GM21526 (cell line): ENCODE measurements at regions not wholly inside any gene's neighbourhood (a gene's known extent, or its start where the extent isn't known, plus 50 kb on each side); places are given as distances from the start of the nearest gene placed in this dataset.
"Not testable (repeated sequence)": the region's sequence is repeated elsewhere in the genome, so short reads cannot be mapped to it uniquely, and the experiment has no call there.

Experiments
- ATAC-seq: cut with Tn5 transposase; IDR thresholded peaks from one replicate; pipeline ENCODE4 v1.9.1; 2021; ENCODE audit warnings: moderate library complexity; ENCODE audit not compliant: unreplicated experiment, low FRiP score

DNA sequence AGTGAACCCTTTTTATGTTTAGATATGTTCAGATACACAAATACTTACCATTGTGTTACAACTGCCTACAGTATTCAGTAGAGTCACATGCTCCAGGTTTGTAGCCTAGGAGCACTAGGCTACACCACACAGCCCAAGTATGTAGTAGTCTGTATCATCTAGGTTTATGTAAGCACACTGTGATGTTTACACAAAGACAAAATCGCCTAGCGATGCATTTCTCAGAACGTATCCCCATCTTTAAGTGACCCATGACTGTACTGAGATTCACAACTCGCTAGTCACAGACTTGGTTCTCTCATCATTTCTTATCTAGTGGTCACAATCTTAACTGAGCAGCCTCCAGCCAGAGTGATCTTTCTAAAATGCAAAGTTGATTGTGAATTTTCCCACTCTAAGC lies 119.2 kb downstream of the RASSF10 start:
- no peak for ATAC-seq

DNA sequence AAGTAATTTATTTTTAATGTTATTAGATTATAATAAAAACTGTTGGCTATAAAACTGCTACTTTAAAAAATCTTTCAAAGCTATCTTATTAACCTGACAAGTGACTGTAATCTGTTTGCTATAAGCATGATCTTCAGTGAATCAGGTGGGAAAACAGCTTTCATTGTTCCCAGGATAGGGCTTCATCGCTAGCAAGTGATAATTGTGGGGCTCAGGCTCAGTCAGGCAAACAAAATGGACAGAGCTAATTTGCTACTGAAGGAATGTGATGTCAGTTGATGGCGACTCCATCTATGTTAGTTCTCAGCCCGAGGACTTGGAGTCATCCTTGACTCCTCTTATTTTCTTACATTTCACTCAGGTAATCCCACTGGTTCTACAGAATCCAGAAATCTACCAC lies 125.0 kb downstream of the RASSF10 start:
- no peak for ATAC-seq

DNA sequence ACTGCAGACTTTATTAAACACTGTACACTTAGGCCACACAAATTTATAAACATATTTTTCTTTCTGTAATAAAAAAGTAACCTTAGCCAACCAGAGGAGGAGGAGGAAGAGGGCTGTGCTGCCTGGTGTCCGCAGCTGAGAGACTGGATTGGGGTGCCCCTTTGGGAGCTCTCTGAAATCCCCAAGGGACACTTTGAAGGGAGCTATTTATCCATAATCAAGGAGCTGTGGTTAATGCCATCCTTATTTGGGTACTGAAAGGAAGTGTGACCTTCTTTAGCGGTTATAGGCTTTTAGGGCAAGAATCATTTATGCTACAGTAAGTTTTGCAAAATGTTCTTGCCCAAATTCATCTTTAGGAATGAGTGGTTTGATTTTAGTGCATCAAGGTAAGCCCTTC lies 125.8 kb downstream of the RASSF10 start:
- no peak for ATAC-seq

DNA sequence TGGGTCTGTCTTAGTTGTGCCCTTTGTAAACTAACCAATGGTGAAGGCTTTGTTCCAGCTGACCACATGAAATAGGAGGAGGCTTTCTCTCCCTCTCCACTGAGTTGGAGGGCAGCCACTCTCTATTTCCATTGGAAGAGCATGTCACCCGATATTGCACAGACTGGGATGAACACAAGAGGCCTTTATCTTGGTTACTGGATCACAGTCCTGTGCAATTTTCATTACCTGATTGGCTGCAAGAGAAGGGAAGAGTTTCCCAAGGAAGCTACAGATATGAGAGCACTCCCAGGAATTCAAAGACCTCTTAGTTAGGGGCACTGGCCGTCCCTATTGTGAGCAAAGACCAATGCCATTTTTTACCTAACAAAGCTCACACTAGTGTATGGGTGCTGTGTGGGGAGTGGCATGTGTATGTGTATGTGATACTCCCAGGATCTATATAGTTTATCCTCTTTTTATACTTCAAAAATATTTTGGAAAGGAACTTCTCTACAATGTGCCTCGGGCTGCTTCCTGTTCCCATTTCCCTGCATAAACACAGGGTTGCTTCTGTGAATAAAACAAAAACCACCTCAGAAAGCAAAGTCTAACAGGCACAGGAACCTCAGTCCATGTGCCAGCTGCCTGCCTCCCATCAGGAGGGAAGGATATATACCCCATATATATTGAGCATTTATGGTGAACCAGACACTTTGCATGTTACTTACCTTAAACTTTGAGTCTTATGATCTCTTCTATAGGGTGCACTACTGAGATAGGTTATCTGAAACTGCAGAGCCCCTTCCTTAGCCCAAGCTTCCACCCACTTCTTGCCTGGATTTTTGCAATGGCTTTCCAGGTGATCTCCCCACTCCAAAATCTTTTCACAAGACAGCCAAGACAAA lies 126.5 kb downstream of the RASSF10 start:
- ATAC-seq, result no peak

DNA sequence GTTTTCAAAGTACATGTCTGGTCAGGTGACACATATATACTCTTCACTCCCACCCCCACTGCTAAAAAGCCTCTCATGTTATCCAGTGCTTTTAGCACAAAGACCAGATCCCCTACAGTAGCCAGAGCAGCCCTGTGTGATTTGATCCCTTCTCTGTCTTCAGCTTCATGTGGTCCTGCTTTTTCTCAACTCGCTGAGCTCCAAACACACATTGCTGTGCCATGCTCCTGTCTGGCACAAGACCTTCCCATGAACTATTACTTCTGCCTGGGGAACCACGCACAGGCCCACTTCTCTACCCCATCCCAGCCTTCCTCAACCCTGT lies 127.1 kb downstream of the RASSF10 start:
- ATAC-seq, result no peak

DNA sequence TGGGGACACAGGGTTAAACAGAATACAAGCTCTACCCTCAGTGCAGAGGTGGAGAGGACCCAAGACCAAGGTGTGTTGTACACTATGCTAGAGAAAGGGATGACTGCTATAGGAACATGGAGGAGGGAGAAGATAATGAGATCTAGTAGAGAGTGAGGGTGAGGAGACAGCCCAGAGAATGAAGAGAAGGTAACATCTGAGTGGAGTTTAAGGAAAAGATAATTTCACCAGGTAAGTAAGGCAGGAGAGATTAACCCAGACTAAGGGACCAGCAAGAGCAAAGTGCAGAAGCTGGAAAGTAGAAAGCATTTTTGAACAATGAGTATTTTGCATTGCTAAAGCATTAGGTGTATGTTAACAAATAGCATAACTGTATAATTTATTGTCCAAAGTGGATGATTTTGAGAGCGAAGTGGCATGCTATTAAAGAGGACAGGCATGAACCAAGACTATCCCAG lies 128.8 kb downstream of the RASSF10 start:
- no peak for ATAC-seq

DNA sequence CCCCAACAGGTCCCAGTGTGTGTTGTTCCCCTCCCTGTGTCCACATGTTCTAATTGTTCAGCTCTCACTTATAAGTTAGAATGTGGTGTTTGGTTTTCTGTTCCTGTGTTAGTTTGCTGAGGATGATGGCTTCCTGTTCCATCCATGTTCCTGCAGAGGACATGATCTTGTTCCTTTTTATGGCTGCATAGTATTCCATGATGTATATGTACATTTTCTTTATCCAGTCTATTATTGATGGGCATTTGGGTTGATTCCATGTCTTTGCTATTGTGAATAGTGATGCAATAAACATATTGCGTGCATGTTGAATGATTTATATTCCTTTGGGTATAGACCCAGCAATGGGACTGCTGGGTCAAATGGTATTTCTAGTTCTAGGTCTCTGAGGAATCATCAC lies 130.0 kb downstream of the RASSF10 start:
- ATAC-seq, result not testable (repeated sequence)

DNA sequence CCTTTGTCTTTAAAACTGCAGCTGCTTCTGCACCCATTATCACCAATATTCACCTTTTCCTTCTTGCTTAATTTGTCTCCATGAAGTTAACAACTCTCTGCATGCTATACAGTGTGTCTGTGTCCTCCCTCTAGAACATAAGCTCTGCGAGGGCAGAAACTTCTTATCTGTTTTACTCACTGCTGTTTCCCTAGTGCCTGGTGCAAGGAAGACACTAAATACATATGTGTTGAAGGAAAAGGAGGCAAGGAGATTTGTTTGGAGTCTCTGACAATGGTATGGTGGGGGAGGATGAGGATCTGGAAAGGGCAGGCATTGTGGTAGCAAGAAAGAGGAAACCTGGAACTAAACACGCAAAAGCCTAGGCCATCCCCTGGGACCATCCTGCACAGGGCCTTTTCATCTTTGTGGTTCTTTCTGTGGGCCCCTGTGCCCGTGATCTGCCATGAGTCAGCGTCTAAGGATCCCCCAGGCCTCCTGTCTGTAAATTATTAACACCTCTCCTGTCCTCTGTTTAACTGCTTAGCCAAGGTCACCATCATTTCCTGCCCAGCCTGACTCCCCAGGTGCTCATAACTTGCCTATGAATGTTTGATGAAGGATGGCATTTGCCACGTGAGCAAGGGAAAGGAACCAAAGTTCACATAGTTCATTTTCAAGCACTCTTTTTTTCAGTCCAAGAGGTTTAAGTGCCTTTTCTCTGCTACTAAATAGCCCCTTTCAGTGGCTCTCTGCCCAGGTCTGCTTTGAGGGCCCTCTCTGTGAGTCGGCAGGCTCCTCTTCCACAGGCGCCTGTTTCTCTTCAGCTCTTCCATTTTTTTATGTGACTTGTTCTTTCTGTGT lies 131.1 kb downstream of the RASSF10 start:
- ATAC-seq, result peak; percentile 66

DNA sequence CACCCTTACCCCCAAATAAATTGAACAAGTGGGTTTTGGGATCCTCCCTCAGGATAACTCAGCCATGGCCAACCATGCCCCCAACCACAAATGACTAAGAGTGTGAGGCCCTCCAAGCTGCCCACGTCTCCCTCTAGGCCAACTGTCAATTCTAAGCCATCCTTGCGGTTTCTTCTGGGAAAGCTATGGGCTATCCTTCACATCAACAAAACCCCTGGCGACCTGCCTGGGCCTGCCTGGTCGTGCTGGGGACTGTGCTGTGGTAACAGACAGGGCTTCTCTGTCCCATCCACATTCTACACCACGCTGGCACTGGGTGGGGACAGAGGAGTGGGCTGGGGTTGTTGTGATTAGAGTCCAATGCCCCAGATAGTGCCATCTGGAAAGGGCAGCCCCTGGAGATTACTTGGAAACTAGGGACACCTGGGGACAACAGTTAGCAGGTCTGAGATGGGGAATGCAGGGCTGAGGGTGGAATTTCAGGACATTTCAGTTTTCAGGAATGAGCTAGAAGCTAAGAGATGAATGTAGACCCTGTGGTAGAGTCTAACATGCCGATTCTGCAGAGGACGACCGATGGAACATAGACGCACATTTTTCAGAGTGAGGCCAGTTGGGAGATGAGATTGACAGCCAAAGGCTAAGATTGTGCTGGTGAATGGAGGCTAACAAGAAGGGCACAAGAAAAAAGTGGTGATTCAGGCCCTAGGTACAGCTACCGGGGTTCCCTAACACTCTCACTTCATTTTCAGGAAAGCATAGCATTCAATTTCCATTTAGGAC lies 131.9 kb downstream of the RASSF10 start:
- no peak for ATAC-seq

DNA sequence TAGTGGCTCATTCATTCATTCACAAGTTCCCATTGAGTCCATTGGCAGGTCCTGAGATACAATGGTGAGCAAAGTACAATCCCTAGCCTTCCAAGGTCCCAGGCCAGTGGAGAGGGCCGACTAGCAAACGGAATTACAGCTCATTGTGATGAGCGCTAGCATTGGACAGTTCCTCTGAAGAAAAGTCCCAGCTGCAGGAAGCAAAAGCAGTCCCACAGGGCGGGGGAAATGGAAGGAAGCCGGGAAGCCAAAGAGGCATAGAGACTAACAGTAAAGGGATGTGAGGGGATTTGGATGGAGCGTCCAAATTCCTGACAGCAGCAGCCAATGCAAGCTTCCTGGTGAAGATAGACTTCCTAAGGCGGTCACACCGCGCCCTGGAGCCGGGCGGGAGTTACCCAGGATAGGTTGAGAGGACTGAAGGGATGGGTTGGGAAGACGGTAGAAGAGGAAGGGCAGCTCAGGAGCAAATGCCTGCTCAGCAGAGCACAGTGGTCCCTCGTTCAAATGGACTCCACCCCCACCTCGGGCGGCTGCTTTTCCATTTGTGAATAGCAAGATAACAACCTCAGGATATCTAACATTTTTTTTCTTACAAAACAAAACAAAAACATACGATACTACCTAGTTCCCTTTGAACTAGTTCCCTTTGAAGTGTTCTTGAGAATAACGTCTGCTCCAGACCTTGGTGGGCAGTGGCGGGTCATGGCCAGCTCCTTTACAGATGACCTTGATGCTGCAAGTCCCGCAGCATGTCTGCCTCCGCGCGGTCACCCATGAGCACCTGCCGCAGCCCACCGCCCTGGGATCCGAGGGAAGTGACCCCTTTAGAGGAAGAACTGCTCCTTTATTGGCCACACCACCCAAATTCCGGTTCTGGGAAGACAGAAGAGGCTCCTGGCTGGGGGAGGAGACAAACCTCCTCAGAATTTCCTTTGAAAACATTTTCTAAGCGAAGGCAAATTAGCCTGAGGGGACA lies 132.9 kb downstream of the RASSF10 start:
- ATAC-seq, result no peak

DNA sequence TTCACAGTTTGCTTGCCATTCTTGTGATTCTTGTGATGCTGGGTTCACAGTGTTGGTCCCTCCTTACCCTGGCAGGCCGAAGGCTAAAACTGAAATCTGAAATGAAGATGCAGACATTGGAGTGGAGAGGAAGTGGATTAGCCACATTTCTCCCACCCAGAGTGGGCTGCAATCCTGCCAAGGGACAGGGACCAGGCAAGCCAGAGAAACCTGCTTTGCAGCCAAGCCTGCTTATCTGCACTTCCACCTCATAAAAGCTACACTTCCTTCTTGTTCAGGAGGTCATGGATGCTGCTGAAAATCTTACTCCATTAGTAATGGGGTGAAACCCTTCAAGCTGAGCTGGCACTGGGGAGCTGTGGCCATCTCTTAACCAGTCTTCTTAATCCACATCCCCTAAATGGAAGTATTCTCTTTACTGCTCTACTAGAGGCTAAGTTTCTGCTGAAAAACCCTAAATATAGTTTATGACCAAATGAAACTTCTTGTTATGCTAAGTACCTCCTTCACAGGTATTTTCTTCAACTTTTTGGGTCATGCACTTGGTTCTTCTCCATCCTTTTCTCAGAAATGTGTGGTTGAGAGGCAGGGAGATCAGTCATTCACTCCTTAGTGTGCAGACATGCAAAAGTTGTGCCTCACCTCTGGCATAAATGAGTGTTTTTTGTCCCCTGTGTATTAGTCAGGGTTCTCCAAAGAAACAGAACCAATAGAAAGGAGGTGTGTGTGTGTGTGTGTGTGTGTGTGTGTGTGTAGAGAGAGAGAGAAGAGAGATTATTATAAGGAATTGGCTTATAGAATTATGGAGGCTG lies 133.9 kb upstream of the BMAL1 start:
- no peak for ATAC-seq

DNA sequence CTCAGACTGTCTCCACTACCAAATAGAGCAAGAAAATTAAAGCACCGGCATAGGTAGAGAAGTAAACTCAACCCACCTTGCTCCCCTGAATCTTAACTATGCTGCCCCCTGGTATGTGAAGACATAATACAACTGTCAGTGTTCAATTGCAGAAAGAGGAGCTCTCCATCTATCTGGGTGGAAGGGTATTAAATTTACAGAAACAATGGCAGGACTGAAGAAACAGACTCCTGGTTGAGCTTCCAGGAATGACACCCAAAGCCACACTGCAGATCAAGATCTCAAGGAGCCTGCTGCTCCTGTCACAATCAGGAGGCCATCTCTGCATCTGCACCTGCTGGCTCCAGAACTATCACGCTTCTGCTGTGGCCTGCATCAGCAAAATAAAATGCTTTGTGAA lies 132.1 kb upstream of the BMAL1 start:
- no peak for ATAC-seq

DNA sequence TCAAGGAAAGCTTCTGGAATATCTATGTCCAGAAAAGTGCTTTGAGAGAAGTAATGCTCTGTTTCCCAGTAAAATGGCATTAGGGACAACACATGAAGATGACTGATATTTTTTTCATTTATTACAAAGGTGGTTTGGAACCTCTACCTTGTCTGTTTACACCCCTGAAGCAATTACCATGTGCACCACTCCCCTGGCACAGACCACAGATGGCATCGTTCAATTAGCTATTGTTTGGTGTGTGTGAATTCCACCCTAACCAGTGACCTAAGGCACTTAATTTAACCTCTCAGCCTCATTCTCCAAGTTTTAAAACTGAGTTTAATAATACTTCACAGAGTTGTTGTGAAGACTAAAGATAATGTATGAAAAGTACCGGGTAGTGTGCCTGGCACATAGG lies 127.6 kb upstream of the BMAL1 start:
- ATAC-seq, result no peak

DNA sequence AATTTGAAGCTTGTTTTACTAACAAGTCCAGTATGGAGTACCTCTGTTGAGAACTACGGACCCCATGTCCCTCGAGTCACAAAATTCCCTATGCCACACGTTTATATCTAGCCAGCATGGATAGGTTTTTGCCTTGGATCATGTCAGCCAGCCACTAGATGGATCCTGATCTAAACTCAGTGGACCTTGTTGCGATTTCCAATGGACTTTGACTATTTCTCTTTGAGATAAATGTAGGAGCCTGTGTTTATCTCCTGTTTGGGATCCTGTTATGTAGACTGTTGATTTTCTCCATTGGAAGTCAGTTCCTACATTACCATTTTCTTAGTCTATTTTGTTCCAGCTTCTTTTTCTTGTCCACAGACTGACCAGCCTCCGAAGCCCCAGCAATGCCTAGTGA lies 127.1 kb upstream of the BMAL1 start:
- ATAC-seq, result no peak

DNA sequence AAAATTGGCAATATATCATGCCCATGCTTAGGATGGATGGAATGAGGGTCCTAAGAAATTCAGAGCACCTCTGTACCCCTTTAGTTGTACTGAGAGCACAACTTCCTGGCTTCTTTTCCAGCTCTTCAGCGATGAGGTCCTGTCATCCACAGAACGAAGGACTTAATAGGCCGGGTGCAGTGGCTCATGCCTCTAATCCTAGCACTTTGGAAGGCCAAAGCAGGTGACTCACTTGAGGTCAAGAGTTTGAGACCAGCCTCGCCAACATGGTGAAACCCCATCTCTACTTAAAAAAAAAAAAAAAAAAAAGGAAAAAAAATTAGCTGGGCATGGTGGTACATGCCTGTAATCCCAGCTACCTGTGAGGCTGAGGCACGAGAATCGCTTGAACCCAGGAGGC lies 125.3 kb upstream of the BMAL1 start:
- no peak for ATAC-seq

DNA sequence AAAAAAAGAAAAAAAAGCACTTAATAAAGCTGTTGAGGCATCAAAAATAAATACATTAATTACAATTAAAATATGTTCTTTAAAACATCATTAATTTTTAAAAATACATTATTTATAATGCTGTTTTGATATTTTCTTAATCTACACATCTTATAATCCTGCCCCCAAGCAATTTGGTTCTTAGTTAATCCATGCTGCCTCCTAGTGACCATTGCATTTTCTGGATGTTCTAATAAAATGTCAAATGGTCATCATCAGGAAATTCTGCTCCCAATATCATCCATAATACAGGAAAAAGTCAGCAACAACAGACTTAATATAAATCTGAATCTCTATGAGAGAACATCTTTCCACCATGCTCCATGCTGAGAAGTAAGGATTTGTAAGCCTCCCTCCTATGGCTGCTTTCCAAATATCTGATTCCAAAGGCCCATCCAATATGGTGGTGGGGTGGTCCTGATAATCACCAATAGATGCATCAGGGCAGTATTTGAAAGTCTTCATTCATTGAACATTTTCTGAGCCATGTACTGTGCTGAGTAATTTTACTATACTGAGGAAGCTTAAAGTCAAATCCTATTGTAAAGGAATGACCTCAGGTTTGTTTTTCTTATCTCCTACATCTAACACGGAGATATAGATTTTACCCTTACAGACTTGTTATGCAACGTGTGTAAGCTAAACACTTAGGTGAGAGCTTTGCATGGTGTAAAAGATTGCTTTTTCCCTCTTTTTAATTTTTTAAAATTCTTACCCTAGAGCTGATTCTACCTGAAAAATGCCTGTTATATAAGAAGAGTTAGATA lies 124.7 kb upstream of the BMAL1 start:
- ATAC-seq, result no peak

DNA sequence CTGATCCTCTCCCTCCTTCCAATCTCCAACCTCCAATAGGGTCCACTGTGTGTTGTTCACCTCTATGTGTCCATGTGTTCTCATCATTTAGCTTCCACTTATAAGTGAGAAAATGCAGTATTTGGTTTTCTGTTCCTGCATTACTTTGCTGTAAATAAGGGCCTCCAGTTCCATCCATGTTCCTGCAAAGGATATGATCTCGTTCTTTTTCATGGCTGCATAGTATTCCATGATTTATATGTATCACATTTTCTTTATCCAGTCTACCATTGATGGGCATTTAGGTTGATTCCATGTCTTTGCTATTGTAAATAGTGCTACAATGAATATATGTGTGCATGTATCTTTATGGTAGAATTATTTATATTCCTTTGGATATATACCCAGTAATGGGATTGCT lies 123.2 kb upstream of the BMAL1 start:
- ATAC-seq, result not testable (repeated sequence)

DNA sequence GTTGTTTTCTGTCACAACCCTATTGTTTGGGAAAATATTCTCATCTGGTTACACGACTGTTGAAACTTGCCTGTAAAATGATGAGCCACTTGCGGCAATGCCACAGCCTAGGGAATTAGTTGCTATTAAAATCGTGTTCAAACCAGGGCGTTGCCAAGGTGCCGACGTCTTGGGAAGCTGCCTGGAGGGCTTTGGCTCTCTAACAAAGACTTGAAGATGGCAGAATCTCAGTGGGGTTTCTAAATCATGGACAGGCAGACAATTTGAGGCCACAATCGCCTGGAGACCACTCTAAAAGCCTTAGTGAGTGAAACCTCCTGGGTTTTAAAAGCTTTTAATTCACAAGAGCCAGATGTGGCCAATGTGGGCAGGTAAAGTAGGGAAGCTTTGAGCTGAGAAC lies 117.2 kb upstream of the BMAL1 start:
- ATAC-seq, result no peak
